RWPE1 (cell line): ENCODE measurements at regions not wholly inside any gene's neighbourhood (a gene's known extent, or its start where the extent isn't known, plus 50 kb on each side); places are given as distances from the start of the nearest gene placed in this dataset.

ENCODE experiments used
- CTCF ChIA-PET: fragments of 350-600 bp; sonication (Branson Sonifier 250); formaldehyde crosslinking; extraction: SDS; loops from one replicate; lab custom pipeline; 2021; lab: Yijun Ruan, JAX
- POLR2A ChIA-PET: fragments of 400-600 bp; formaldehyde crosslinking; extraction: SDS; loops from one replicate; lab custom pipeline; 2020; ENCODE audit warnings: antibody characterized with exemption; ENCODE audit not compliant: low non-redundant PET; lab: Yijun Ruan, JAX
- DNase-seq: peaks from one replicate; pipeline ENCODE4 v3.0.0; 2012; ENCODE audit warnings: low spot score
- H3K27ac ChIP-seq: fragments of 450-650 bp; 2 replicates; pipeline ENCODE4 v1.5.1; 2017
- CTCF ChIP-seq: fragments of 450-650 bp; conservative IDR thresholded peaks from 2 replicates; pipeline ENCODE4 v1.5.1; 2017; ENCODE audit warnings: low read depth, mild to moderate bottlenecking

- CTCF ChIA-PET, result no interaction called here
- POLR2A ChIA-PET, result no interaction called here
- H3K27ac ChIP-seq, result no peak overlapping the region
- no peak for DNase-seq
- TF ChIP-seq CTCF, result no peak
These were observed 145.5 kb upstream of the IGF1 start for GRCh38 chr12:102625819-102626218.

GRCh38 chr12:102622618-102623017 is 142.3 kb upstream of the IGF1 start:
- POLR2A ChIA-PET, result no interaction called here
- TF ChIP-seq CTCF, result no peak
- CTCF ChIA-PET, result no interaction called here
- no peak for DNase-seq
- H3K27ac ChIP-seq, result no peak overlapping the region

- no peak for TF ChIP-seq CTCF
- H3K27ac ChIP-seq, result no peak overlapping the region
- DNase-seq, result no peak
- POLR2A ChIA-PET, result no interaction called here
- CTCF ChIA-PET, result interaction anchor here (0.7 kb wide), 1 partner anchor 19 kb away, joined by 3 read pairs; no protein-coding TSS in a partner anchor
These were observed 138.0 kb upstream of the IGF1 start for GRCh38 chr12:102618197-102618877.

GRCh38 chr12:102616692-102617091 is 136.3 kb upstream of the IGF1 start:
- TF ChIP-seq CTCF, result no peak
- POLR2A ChIA-PET, result no interaction called here
- no peak overlapping the region for H3K27ac ChIP-seq
- CTCF ChIA-PET, result no interaction called here
- no peak for DNase-seq

- no peak for DNase-seq
- H3K27ac ChIP-seq, result no peak overlapping the region
- no peak for TF ChIP-seq CTCF
- CTCF ChIA-PET, result no interaction called here
- POLR2A ChIA-PET, result no interaction called here
These were observed 131.6 kb upstream of the IGF1 start for GRCh38 chr12:102611995-102612394.

GRCh38 chr12:102609996-102610395 is 129.6 kb upstream of the IGF1 start:
- no peak for DNase-seq
- no peak for TF ChIP-seq CTCF
- H3K27ac ChIP-seq, result no peak overlapping the region
- CTCF ChIA-PET, result interaction anchor here (1.0 kb wide), 1 partner anchor 159 kb away, joined by 4 read pairs; no protein-coding TSS in a partner anchor
- POLR2A ChIA-PET, result no interaction called here
